Stimulated activated CD4-positive, alpha-beta T cell treated with anti-CD3 and anti-CD28 coated beads, Interleukin-15, amount 100 ng/mL, for 48 hours (primary cell): ENCODE measurements at regions not wholly inside any gene's neighbourhood (a gene's known extent, or its start where the extent isn't known, plus 50 kb on each side); places are given as distances from the start of the nearest gene placed in this dataset.

Source experiments
- DNase-seq, 2 donors: peaks; one replicate each; pipeline ENCODE4 v3.0.0-alpha.2; 2020; ENCODE audit warnings: low read depth in 2 of 2

- no peak for DNase-seq
Measured at GRCh38 chr1:198903203-198903602, 264.4 kb downstream of the PTPRC start.

GRCh38 chr1:198903621-198904020 lies 264.8 kb downstream of the PTPRC start:
- DNase-seq: no peak

- no peak for DNase-seq
Measured at GRCh38 chr1:198904321-198904720, 265.5 kb downstream of the PTPRC start.

GRCh38 chr1:198906739-198907422 lies 268.0 kb downstream of the PTPRC start:
- DNase-seq: no peak

- no peak for DNase-seq
Measured at GRCh38 chr1:198907423-198907746, 268.5 kb downstream of the PTPRC start.

GRCh38 chr1:198908995-198909394 lies 270.2 kb downstream of the PTPRC start:
- DNase-seq: no peak

GRCh38 chr1:198909973-198910372 lies 271.1 kb downstream of the PTPRC start:
- DNase-seq: no peak

- DNase-seq: no peak
Measured at GRCh38 chr1:198910816-198911215, 272.0 kb downstream of the PTPRC start.

GRCh38 chr1:198912046-198912445 lies 273.2 kb downstream of the PTPRC start:
- no peak for DNase-seq

- DNase-seq: no peak
Measured at GRCh38 chr1:198913667-198914066, 274.8 kb downstream of the PTPRC start.

GRCh38 chr1:198915327-198916231 lies 276.7 kb downstream of the PTPRC start:
- no peak for DNase-seq

- DNase-seq: no peak
Measured at GRCh38 chr1:198917226-198917625, 278.4 kb downstream of the PTPRC start.

GRCh38 chr1:198918920-198919319 lies 280.1 kb downstream of the PTPRC start:
- no peak for DNase-seq

- DNase-seq: no peak
Measured at GRCh38 chr1:198919667-198920398, 281.0 kb downstream of the PTPRC start.

GRCh38 chr1:198922638-198923430 lies 284.0 kb downstream of the PTPRC start:
- no peak for DNase-seq

GRCh38 chr1:198923993-198924392 lies 285.2 kb downstream of the PTPRC start:
- no peak for DNase-seq

GRCh38 chr1:198925567-198925966 lies 286.7 kb downstream of the PTPRC start:
- DNase-seq: no peak

GRCh38 chr1:198927129-198927528 lies 288.3 kb downstream of the PTPRC start:
- no peak for DNase-seq

GRCh38 chr1:198929111-198929604 lies 290.3 kb downstream of the PTPRC start:
- DNase-seq: no peak

GRCh38 chr1:198929961-198930599 lies 291.2 kb downstream of the PTPRC start:
- no peak for DNase-seq
